Neural progenitor cell (in vitro differentiated cells): ENCODE measurements at regions not wholly inside any gene's neighbourhood (a gene's known extent, or its start where the extent isn't known, plus 50 kb on each side); places are given as distances from the start of the nearest gene placed in this dataset.

ENCODE experiments used
- DNase-seq: peaks from one replicate; pipeline ENCODE4 v3.0.0-alpha.2; 2016; ENCODE audit warnings: low spot score
- H2AFZ ChIP-seq: fragments of 200-600 bp; sonication (generic); replicated peaks from 2 replicates; pipeline ENCODE4 v1.6.1; 2016; ENCODE audit warnings: antibody characterized with exemption
- H3F3A ChIP-seq: fragments of 200-600 bp; sonication (generic); 2 replicates; pipeline ENCODE4 v1.6.1; 2016; ENCODE audit warnings: antibody characterized with exemption, low read depth
- H3K27ac ChIP-seq: fragments of 200-600 bp; sonication (generic); 2 replicates; pipeline ENCODE4 v1.5.1; 2016; ENCODE audit warnings: mild to moderate bottlenecking
- H3K27me3 ChIP-seq: fragments of 200-600 bp; sonication (generic); 2 replicates; pipeline ENCODE4 v1.6.1; 2016; ENCODE audit warnings: mild to moderate bottlenecking, moderate library complexity
- H3K36me3 ChIP-seq: fragments of 200-600 bp; sonication (generic); 2 replicates; pipeline ENCODE4 v1.5.1; 2016
- H3K4me1 ChIP-seq: fragments of 200-600 bp; sonication (generic); 2 replicates; pipeline ENCODE4 v1.6.1; 2016; ENCODE audit warnings: mixed run types
- H3K4me2 ChIP-seq: fragments of 200-600 bp; sonication (generic); 2 replicates; pipeline ENCODE4 v1.6.1; 2016
- H3K4me3 ChIP-seq: fragments of 200-600 bp; sonication (generic); 2 replicates; pipeline ENCODE4 v1.5.1; 2016
- H3K79me2 ChIP-seq: fragments of 200-600 bp; sonication (generic); 2 replicates; pipeline ENCODE4 v1.6.1; 2016; ENCODE audit warnings: low read depth
- H3K9ac ChIP-seq: fragments of 200-600 bp; sonication (generic); 2 replicates; pipeline ENCODE4 v1.6.1; 2016
- H3K9me3 ChIP-seq: fragments of 200-600 bp; sonication (generic); 2 replicates; pipeline ENCODE4 v1.5.1; 2016; ENCODE audit warnings: low read depth
- H4K20me1 ChIP-seq: fragments of 200-600 bp; sonication (generic); 2 replicates; pipeline ENCODE4 v1.6.1; 2016; ENCODE audit warnings: low read depth
- H3K27ac Mint-ChIP-seq: 3 replicates; pipeline ENCODE4 v1.8.0; 2021; ENCODE audit warnings: mixed read lengths
- H3K27me3 Mint-ChIP-seq: 2 replicates; pipeline ENCODE4 v1.8.0; 2022; ENCODE audit warnings: low read depth, mild to moderate bottlenecking, inconsistent platforms, moderate library complexity, mixed read lengths; ENCODE audit not compliant: insufficient read depth
- H3K36me3 Mint-ChIP-seq: 3 replicates; pipeline ENCODE4 v1.8.0; 2021; ENCODE audit warnings: mixed read lengths
- H3K4me1 Mint-ChIP-seq: 3 replicates; pipeline ENCODE4 v1.8.0; 2021; ENCODE audit warnings: mixed read lengths
- H3K4me3 Mint-ChIP-seq: 3 replicates; pipeline ENCODE4 v1.8.0; 2021; ENCODE audit warnings: mild to moderate bottlenecking, moderate library complexity, mixed read lengths
- H3K9me3 Mint-ChIP-seq: 3 replicates; pipeline ENCODE4 v1.8.0; 2020; ENCODE audit warnings: mixed read lengths
- EZH2 ChIP-seq: fragments of 200-600 bp; sonication (generic); IDR thresholded peaks from 2 replicates; pipeline ENCODE4 v1.6.1; 2017; ENCODE audit warnings: antibody characterized with exemption, mild to moderate bottlenecking, moderate library complexity
- EZH2phosphoT487 ChIP-seq: fragments of 200-600 bp; sonication (generic); IDR thresholded peaks from 2 replicates; pipeline ENCODE4 v1.6.1; 2017; ENCODE audit warnings: antibody characterized with exemption
- TF ChIP-seq, protein P1 (sequence below): fragments of 200-600 bp; sonication (generic); IDR thresholded peaks from 2 replicates; pipeline ENCODE4 v1.5.1; 2017; ENCODE audit warnings: antibody characterized with exemption, mild to moderate bottlenecking

DNA sequence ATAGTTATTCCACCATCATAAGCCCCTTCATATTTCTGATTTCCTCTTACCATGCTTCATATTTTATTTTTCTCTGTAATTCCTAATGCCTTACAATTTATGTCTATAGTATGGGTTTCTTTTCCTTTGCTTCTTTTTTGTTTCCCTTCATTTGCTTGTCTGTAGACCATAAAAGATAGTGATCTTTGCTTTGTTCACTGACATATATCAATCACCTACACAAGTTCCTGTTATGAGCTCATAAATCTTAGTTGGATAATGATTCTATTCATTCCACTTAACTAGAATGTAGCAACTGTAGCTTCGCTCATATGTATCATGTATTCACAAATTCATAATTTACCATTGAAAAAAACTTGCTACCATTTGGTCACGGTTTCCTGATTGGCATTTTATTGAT lies 388.8 kb upstream of the ATXN7L3B start:
- no peak for DNase-seq
- H3K27me3 Mint-ChIP-seq: no peaks in the 10 kb centered on the region
- Histone ChIP-seq H3F3A (no peaks in the 10 kb centered on the region), H3K27me3 (no peaks in the 10 kb centered on the region), H4K20me1 (no peaks in the 10 kb centered on the region), H3K4me2 (no peak overlapping the region), H3K4me1 (peaks cover 13% of the 10 kb centered on the region), H2AFZ (no peak overlapping the region), H3K9me3 (no peaks in the 10 kb centered on the region), H3K9ac (no peak overlapping the region), H3K27ac (no peak overlapping the region), H3K4me3 (no peak overlapping the region), H3K36me3 (no peaks in the 10 kb centered on the region), H3K79me2 (no peaks in the 10 kb centered on the region)
- H3K4me1 Mint-ChIP-seq: peaks cover 13% of the 10 kb centered on the region
- no peak overlapping the region for H3K4me3 Mint-ChIP-seq
- no peaks in the 10 kb centered on the region for H3K36me3 Mint-ChIP-seq
- H3K9me3 Mint-ChIP-seq: no peaks in the 10 kb centered on the region
- H3K27ac Mint-ChIP-seq: no peak overlapping the region
- TF ChIP-seq EZH2 (no peak), EZH2phosphoT487 (no peak)
- TF ChIP-seq, protein P1, sequence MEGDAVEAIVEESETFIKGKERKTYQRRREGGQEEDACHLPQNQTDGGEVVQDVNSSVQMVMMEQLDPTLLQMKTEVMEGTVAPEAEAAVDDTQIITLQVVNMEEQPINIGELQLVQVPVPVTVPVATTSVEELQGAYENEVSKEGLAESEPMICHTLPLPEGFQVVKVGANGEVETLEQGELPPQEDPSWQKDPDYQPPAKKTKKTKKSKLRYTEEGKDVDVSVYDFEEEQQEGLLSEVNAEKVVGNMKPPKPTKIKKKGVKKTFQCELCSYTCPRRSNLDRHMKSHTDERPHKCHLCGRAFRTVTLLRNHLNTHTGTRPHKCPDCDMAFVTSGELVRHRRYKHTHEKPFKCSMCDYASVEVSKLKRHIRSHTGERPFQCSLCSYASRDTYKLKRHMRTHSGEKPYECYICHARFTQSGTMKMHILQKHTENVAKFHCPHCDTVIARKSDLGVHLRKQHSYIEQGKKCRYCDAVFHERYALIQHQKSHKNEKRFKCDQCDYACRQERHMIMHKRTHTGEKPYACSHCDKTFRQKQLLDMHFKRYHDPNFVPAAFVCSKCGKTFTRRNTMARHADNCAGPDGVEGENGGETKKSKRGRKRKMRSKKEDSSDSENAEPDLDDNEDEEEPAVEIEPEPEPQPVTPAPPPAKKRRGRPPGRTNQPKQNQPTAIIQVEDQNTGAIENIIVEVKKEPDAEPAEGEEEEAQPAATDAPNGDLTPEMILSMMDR: no peak

DNA sequence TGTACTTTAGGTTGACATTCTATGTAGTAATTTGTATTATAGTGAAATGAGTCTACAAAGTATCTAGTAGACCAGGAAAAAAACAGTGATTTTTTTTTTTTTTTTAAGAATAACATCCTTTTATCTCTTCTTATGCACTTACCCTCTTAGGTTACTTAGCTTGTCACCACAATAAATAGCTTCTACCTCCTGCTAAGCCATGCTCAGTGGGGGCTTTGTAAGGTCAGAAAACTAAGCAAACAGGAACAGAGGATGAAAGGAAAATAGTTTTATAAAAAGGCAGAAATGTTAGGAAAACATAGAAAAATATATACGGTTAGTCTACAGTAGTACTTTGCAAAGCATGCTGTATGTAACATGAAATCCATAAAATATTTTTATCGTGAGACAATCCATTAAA lies 385.3 kb upstream of the ATXN7L3B start:
- Mint-ChIP-seq H3K36me3 (no peaks in the 10 kb centered on the region), H3K4me1 (peaks cover 13% of the 10 kb centered on the region)
- peak; percentile 10 for DNase-seq

DNA sequence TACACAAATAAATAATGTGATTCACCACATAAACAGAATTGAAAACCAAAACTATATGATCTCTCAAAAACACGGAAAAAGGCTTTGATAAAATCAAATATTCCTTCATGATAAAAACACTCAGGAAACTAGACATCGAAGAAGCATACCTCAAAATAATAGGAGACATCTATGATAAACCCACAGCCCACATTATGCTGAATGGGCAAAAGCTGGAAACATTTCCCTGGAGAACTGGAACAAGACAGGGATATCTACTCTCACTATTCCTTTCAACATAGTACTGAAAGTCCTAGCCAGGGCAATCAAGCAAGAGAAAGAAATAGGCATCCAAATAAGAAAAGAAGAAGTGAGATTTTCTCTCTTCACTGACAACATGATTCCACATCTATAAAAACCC lies 371.5 kb upstream of the ATXN7L3B start:
- Mint-ChIP-seq H3K4me3 (no peak overlapping the region), H3K4me1 (no peaks in the 10 kb centered on the region), H3K27me3 (no peaks in the 10 kb centered on the region), H3K36me3 (no peaks in the 10 kb centered on the region), H3K27ac (no peak overlapping the region), H3K9me3 (peaks cover 3% of the 10 kb centered on the region)
- no peaks in the 10 kb centered on the region for H3K4me1 ChIP-seq
- H2AFZ ChIP-seq: no peak overlapping the region
- H3F3A ChIP-seq: no peaks in the 10 kb centered on the region
- no peak for DNase-seq
- TF ChIP-seq, protein P1: no peak
- TF ChIP-seq EZH2 (no peak), EZH2phosphoT487 (no peak)
- H3K9me3 ChIP-seq: no peaks in the 10 kb centered on the region
- no peak overlapping the region for H3K4me3 ChIP-seq
- H3K79me2 ChIP-seq: no peaks in the 10 kb centered on the region
- no peak overlapping the region for H3K4me2 ChIP-seq
- H3K36me3 ChIP-seq: no peaks in the 10 kb centered on the region
- H3K27me3 ChIP-seq: no peaks in the 10 kb centered on the region
- no peak overlapping the region for H3K27ac ChIP-seq
- no peak overlapping the region for H3K9ac ChIP-seq
- no peaks in the 10 kb centered on the region for H4K20me1 ChIP-seq

More for the DNA sequence above, 385.3 kb upstream of the ATXN7L3B start:
- TF ChIP-seq EZH2: no peak
- TF ChIP-seq, protein P1: no peak
- no peak for TF ChIP-seq EZH2phosphoT487
- Histone ChIP-seq H3K4me3 (no peak overlapping the region), H3K4me2 (peak overlapping the region; percentile 28), H3F3A (no peaks in the 10 kb centered on the region), H3K9me3 (no peaks in the 10 kb centered on the region), H3K79me2 (no peaks in the 10 kb centered on the region), H4K20me1 (no peaks in the 10 kb centered on the region), H3K4me1 (peaks cover 13% of the 10 kb centered on the region), H3K27ac (no peak overlapping the region), H3K9ac (no peak overlapping the region), H3K27me3 (no peaks in the 10 kb centered on the region), H2AFZ (no peak overlapping the region), H3K36me3 (no peaks in the 10 kb centered on the region)
- Mint-ChIP-seq H3K27me3 (no peaks in the 10 kb centered on the region), H3K4me3 (no peak overlapping the region), H3K27ac (no peak overlapping the region), H3K9me3 (no peaks in the 10 kb centered on the region)

DNA sequence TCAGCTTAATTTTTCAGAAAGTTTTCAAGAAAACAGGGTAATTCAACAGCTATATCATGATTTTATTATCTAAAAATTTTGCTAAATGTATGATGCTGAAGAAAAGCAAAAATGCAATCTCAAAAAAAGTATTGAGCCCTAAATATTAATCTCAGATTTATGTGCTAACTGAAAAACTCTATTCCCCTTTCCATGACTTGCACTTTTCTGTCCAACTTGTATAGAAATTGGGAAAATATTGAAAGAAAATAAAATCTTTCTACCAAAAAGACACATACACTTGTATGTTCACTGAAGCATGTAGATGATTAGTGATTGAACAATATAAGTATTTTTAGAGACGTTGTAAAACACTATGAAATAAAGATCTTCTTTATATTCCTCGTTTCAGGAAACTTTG lies 368.0 kb upstream of the ATXN7L3B start:
- H3K36me3 ChIP-seq: no peaks in the 10 kb centered on the region
- TF ChIP-seq EZH2: no peak
- no peak for TF ChIP-seq EZH2phosphoT487
- TF ChIP-seq, protein P1: no peak
- no peaks in the 10 kb centered on the region for H3K27me3 ChIP-seq
- H3K27ac Mint-ChIP-seq: no peak overlapping the region
- H3K4me3 ChIP-seq: no peak overlapping the region
- peaks cover 5% of the 10 kb centered on the region for H3K9me3 Mint-ChIP-seq
- no peaks in the 10 kb centered on the region for H3K79me2 ChIP-seq
- no peaks in the 10 kb centered on the region for H3K9me3 ChIP-seq
- H3K4me1 Mint-ChIP-seq: no peaks in the 10 kb centered on the region
- H4K20me1 ChIP-seq: no peaks in the 10 kb centered on the region
- no peaks in the 10 kb centered on the region for H3K4me1 ChIP-seq
- H3K36me3 Mint-ChIP-seq: no peaks in the 10 kb centered on the region
- no peak overlapping the region for H3K4me3 Mint-ChIP-seq
- no peak overlapping the region for H3K4me2 ChIP-seq
- no peak overlapping the region for H2AFZ ChIP-seq
- DNase-seq: no peak
- H3K27me3 Mint-ChIP-seq: peaks cover 5% of the 10 kb centered on the region
- H3K9ac ChIP-seq: no peak overlapping the region
- H3F3A ChIP-seq: no peaks in the 10 kb centered on the region
- no peak overlapping the region for H3K27ac ChIP-seq
